Naive thymus-derived CD4-positive, alpha-beta T cell (primary cell): ENCODE measurements at regions not wholly inside any gene's neighbourhood (a gene's known extent, or its start where the extent isn't known, plus 50 kb on each side); places are given as distances from the start of the nearest gene placed in this dataset.

Source experiments
- ATAC-seq: fragments of 150-1000 bp; cut with Tn5 transposase; 2 replicates; pipeline ENCODE4 v1.10.0; 2021; ENCODE audit warnings: mild to moderate bottlenecking, moderate library complexity
- CTCF ChIA-PET: fragments of 350-600 bp; sonication (Branson Sonifier 250); formaldehyde crosslinking; loops from one replicate; lab custom pipeline; 2021; ENCODE audit warnings: antibody characterized with exemption; lab: Charles Lee
- POLR2A ChIA-PET: fragments of 350-600 bp; sonication (Branson Sonifier 250); formaldehyde crosslinking; loops from one replicate; lab custom pipeline; 2021; ENCODE audit warnings: antibody characterized with exemption, inconsistent platforms; lab: Charles Lee
- DNase-seq, 9 donors: peaks; one replicate each; pipeline versions ENCODE4 v3.0.0 to v3.0.0-alpha.2; 2020 to 2022; ENCODE audit warnings: mixed read lengths in 1 of 9
- H3K27ac ChIP-seq: one replicate; pipeline ENCODE4 v1.7.0; 2013; ENCODE audit warnings: mild to moderate bottlenecking, low read depth, low read length, moderate library complexity
- H3K27me3 ChIP-seq, 2 donors: one replicate each; pipeline ENCODE4 v1.7.0; 2013; ENCODE audit warnings: low read length in 2 of 2, mild to moderate bottlenecking in 2 of 2, moderate library complexity in 2 of 2; ENCODE audit not compliant: control insufficient read depth in 2 of 2, insufficient read depth in 2 of 2
- H3K36me3 ChIP-seq, 3 experiments: 1 replicate in 2 of 3; 2 replicates in 1 of 3; pipeline ENCODE4 v1.7.0; 2013; ENCODE audit warnings: low read length in 3 of 3, mild to moderate bottlenecking in 3 of 3, moderate library complexity in 1 of 3; ENCODE audit not compliant: insufficient read depth in 3 of 3, control insufficient read depth in 2 of 3
- H3K4me1 ChIP-seq, 2 donors: one replicate each; pipeline ENCODE4 v1.7.0; 2013; ENCODE audit warnings: low read length in 2 of 2, mild to moderate bottlenecking in 2 of 2, moderate library complexity in 1 of 2; ENCODE audit not compliant: control insufficient read depth in 2 of 2, insufficient read depth in 2 of 2
- H3K4me3 ChIP-seq: 2 replicates; pipeline ENCODE4 v1.7.0; 2013; ENCODE audit warnings: mild to moderate bottlenecking, low read length
- H3K9me3 ChIP-seq, 3 experiments: 1 replicate in 2 of 3; 2 replicates in 1 of 3; pipeline ENCODE4 v1.7.0; 2013; ENCODE audit warnings: low read length in 3 of 3; ENCODE audit not compliant: control insufficient read depth in 2 of 3
- H3K27ac Mint-ChIP-seq, 9 donors: one replicate each; pipeline ENCODE4 v1.8.0; 2020 to 2022; ENCODE audit warnings: mixed read lengths in 9 of 9, mild to moderate bottlenecking in 8 of 9, moderate library complexity in 5 of 9, inconsistent platforms in 2 of 9
- H3K27me3 Mint-ChIP-seq, 5 donors: one replicate each; pipeline ENCODE4 v1.8.0; 2021 to 2022; ENCODE audit warnings: mixed read lengths in 5 of 5, mild to moderate bottlenecking in 1 of 5
- H3K36me3 Mint-ChIP-seq, 5 donors: one replicate each; pipeline ENCODE4 v1.8.0; 2020 to 2022; ENCODE audit warnings: mixed read lengths in 5 of 5, mild to moderate bottlenecking in 3 of 5, inconsistent platforms in 1 of 5
- H3K4me1 Mint-ChIP-seq, 7 donors: one replicate each; pipeline ENCODE4 v1.8.0; 2020 to 2022; ENCODE audit warnings: mixed read lengths in 7 of 7, mild to moderate bottlenecking in 3 of 7, inconsistent platforms in 1 of 7
- H3K4me3 Mint-ChIP-seq, 10 donors: one replicate each; pipeline ENCODE4 v1.8.0; 2020 to 2022; ENCODE audit warnings: mild to moderate bottlenecking in 10 of 10, mixed read lengths in 10 of 10, moderate library complexity in 6 of 10, inconsistent platforms in 2 of 10
- H3K9me3 Mint-ChIP-seq, 11 donors: one replicate each; pipeline ENCODE4 v1.8.0; 2020 to 2022; ENCODE audit warnings: mixed read lengths in 11 of 11, mild to moderate bottlenecking in 4 of 11, inconsistent platforms in 1 of 11, moderate library complexity in 1 of 11
- intact Hi-C, 2 donors: fragments of 100-400 bp; cut with micrococcal nuclease; formaldehyde crosslinking; loops; one replicate each; pipeline ENCODE4 v1.15.1; 2023

DNA sequence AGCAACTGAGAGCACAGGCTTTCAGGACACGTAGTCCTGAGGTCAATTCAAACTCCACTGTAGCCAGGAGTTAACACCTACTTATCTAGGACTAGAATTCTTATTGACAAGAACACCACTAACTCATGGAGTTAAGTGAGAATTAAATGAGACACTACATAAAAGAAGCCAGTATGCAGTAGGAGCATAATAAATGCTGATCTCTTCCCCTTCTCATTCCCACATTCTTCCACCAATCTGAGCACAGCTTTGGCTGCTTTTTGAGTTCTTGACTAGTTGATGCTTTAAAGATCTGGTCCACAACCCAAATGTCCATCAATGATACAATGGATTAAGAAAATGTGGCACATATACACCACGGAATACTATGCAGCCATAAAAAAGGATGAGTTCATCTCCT is 55.2 kb downstream of the TTC32 start:
- H3K4me1 ChIP-seq, result no peaks in the 10 kb centered on the region
- ChIA-PET POLR2A (no interaction called here), CTCF (interaction anchor here (0.7 kb wide), 1 partner anchor 1505 kb away, joined by 3 read pairs; no protein-coding TSS in a partner anchor)
- Mint-ChIP-seq H3K9me3 (peaks cover 0 to 6% (median 2%) of the 10 kb centered on the region in 11 donors), H3K27me3 (peaks cover 4 to 17% (median 8%) of the 10 kb centered on the region in 5 donors), H3K36me3 (no peaks in the 10 kb centered on the region), H3K4me1 (no peaks in the 10 kb centered on the region), H3K4me3 (no peak overlapping the region), H3K27ac (no peak overlapping the region)
- no peak overlapping the region for H3K27ac ChIP-seq
- no peaks in the 10 kb centered on the region for H3K9me3 ChIP-seq
- H3K4me3 ChIP-seq, result no peak overlapping the region
- ATAC-seq (no peak), DNase-seq (no peak)
- no peaks in the 10 kb centered on the region for H3K36me3 ChIP-seq
- intact Hi-C loops, result no loop called here
- H3K27me3 ChIP-seq, result no peaks in the 10 kb centered on the region

GRCh38 chr2:19846030-19846429 is 55.8 kb downstream of the TTC32 start:
- ATAC-seq (no peak), DNase-seq (no peak)
- Histone ChIP-seq H3K4me3 (no peak overlapping the region), H3K9me3 (no peaks in the 10 kb centered on the region), H3K27me3 (no peaks in the 10 kb centered on the region), H3K4me1 (no peaks in the 10 kb centered on the region), H3K36me3 (no peaks in the 10 kb centered on the region), H3K27ac (no peak overlapping the region)
- POLR2A ChIA-PET, result no interaction called here
- Mint-ChIP-seq H3K4me1 (no peaks in the 10 kb centered on the region), H3K27ac (no peak overlapping the region), H3K36me3 (no peaks in the 10 kb centered on the region), H3K4me3 (no peak overlapping the region), H3K9me3 (peaks cover 0 to 6% (median 2%) of the 10 kb centered on the region in 11 donors), H3K27me3 (peaks cover 4 to 17% (median 10%) of the 10 kb centered on the region in 5 donors)
- CTCF ChIA-PET, result no interaction called here
- intact Hi-C loops, result no loop called here

- Histone ChIP-seq H3K27ac (no peak overlapping the region), H3K4me3 (no peak overlapping the region), H3K27me3 (no peaks in the 10 kb centered on the region), H3K36me3 (no peaks in the 10 kb centered on the region), H3K9me3 (no peaks in the 10 kb centered on the region), H3K4me1 (no peaks in the 10 kb centered on the region)
- Mint-ChIP-seq H3K4me3 (no peak overlapping the region), H3K36me3 (no peaks in the 10 kb centered on the region), H3K9me3 (peaks cover 0 to 6% (median 0%) of the 10 kb centered on the region in 11 donors), H3K27me3 (peaks cover 4 to 17% (median 10%) of the 10 kb centered on the region in 5 donors), H3K27ac (no peak overlapping the region), H3K4me1 (no peaks in the 10 kb centered on the region)
- DNase-seq (no peak), ATAC-seq (no peak)
- ChIA-PET CTCF (no interaction called here), POLR2A (no interaction called here)
- intact Hi-C loops, result no loop called here
Measured at GRCh38 chr2:19845323-19845920, 56.4 kb downstream of the TTC32 start.

DNA sequence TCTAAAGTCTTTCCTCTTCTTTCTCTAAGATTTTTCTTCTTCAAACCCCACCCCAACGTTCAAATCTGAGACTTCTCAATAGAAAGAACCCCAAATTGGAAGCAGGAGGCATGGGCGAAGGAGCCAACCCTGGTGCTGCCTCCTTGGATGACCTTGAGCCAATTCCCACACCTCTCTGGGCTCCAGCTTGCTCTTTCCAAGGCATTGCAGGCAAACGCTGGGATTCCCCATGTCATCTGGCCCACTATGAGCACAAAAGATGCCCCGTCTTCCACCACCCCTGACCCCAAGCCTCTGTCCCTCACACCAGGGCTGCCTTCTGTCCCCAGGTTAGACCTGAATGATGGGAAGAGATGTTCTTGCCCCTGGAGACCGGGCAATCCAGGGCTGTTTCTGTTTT is 57.0 kb downstream of the TTC32 start:
- Histone ChIP-seq H3K36me3 (no peaks in the 10 kb centered on the region), H3K27me3 (no peaks in the 10 kb centered on the region), H3K9me3 (no peaks in the 10 kb centered on the region), H3K4me1 (no peaks in the 10 kb centered on the region), H3K4me3 (no peak overlapping the region), H3K27ac (no peak overlapping the region)
- ATAC-seq, result no peak
- intact Hi-C loops, result no loop called here
- H3K4me3 Mint-ChIP-seq, result no peak overlapping the region
- ChIA-PET POLR2A (no interaction called here), CTCF (no interaction called here)
- peaks cover 6 to 22% (median 13%) of the 10 kb centered on the region in 5 donors for H3K27me3 Mint-ChIP-seq
- H3K9me3 Mint-ChIP-seq, result peaks cover 0 to 6% (median under 1%) of the 10 kb centered on the region in 11 donors
- H3K27ac Mint-ChIP-seq, result no peak overlapping the region
- no peaks in the 10 kb centered on the region for H3K4me1 Mint-ChIP-seq
- no peak for DNase-seq
- H3K36me3 Mint-ChIP-seq, result no peaks in the 10 kb centered on the region

- Mint-ChIP-seq H3K9me3 (peaks cover 0 to 6% (median 1%) of the 10 kb centered on the region in 11 donors), H3K36me3 (no peaks in the 10 kb centered on the region), H3K4me3 (no peak overlapping the region), H3K27ac (no peak overlapping the region), H3K27me3 (peaks cover 8 to 29% (median 20%) of the 10 kb centered on the region in 5 donors), H3K4me1 (peaks cover 0 to 3% (median 0%) of the 10 kb centered on the region in 7 donors)
- no peak overlapping the region for H3K27ac ChIP-seq
- CTCF ChIA-PET, result no interaction called here
- H3K4me1 ChIP-seq, result no peaks in the 10 kb centered on the region
- H3K27me3 ChIP-seq, result no peaks in the 10 kb centered on the region
- no peak for DNase-seq
- H3K9me3 ChIP-seq, result no peaks in the 10 kb centered on the region
- POLR2A ChIA-PET, result no interaction called here
- no peaks in the 10 kb centered on the region for H3K36me3 ChIP-seq
- no peak overlapping the region for H3K4me3 ChIP-seq
- no peak for ATAC-seq
- intact Hi-C loops, result no loop called here
Measured at GRCh38 chr2:19843992-19844515, 57.7 kb downstream of the TTC32 start.

- Mint-ChIP-seq H3K36me3 (no peaks in the 10 kb centered on the region), H3K9me3 (peaks cover 0 to 6% (median 1%) of the 10 kb centered on the region in 11 donors)
- intact Hi-C loops, result no loop called here
Measured at GRCh38 chr2:19841918-19842693, 59.7 kb downstream of the TTC32 start.

More at GRCh38 chr2:19841918-19842693, 59.7 kb downstream of the TTC32 start:
- ChIA-PET POLR2A (no interaction called here), CTCF (no interaction called here)
- ATAC-seq (no peak), DNase-seq (no peak)
- H3K27ac ChIP-seq, result no peak overlapping the region
- Mint-ChIP-seq H3K4me1 (peaks cover 0 to 3% (median 0%) of the 10 kb centered on the region in 7 donors), H3K27me3 (peaks cover 10 to 39% (median 30%) of the 10 kb centered on the region in 5 donors), H3K4me3 (no peak overlapping the region), H3K27ac (no peak overlapping the region)
- no peak overlapping the region for H3K4me3 ChIP-seq
- no peaks in the 10 kb centered on the region for H3K4me1 ChIP-seq
- no peaks in the 10 kb centered on the region for H3K9me3 ChIP-seq
- no peaks in the 10 kb centered on the region for H3K27me3 ChIP-seq
- H3K36me3 ChIP-seq, result no peaks in the 10 kb centered on the region
